Breast epithelium (tissue), 4 donors: ENCODE measurements at regions not wholly inside any gene's neighbourhood (a gene's known extent, or its start where the extent isn't known, plus 50 kb on each side); places are given as distances from the start of the nearest gene placed in this dataset.

Experiments
- DNase-seq, 2 donors: peaks; one replicate each; pipeline ENCODE4 v3.0.0-alpha.2; 2019; ENCODE audit warnings: low spot score in 2 of 2
- H3K27ac ChIP-seq, 2 donors: fragments of 200-600 bp; sonication (generic) in 1 of 2; one replicate each; pipeline ENCODE4 v1.5.1; 2016 to 2019; ENCODE audit warnings: mild to moderate bottlenecking in 1 of 2
- H3K27me3 ChIP-seq, 2 donors: fragments of 200-600 bp; sonication (generic) in 1 of 2; one replicate each; pipeline versions ENCODE4 v1.5.1 to v1.6.0; 2017 to 2019; ENCODE audit warnings: control low read depth in 1 of 2, mild to moderate bottlenecking in 1 of 2
- H3K36me3 ChIP-seq: fragments of 200-600 bp; one replicate; pipeline ENCODE4 v1.5.1; 2019
- H3K4me1 ChIP-seq, 2 donors: fragments of 200-600 bp; sonication (generic); one replicate each; pipeline ENCODE4 v1.5.1; 2016 to 2019; ENCODE audit warnings: control low read depth in 1 of 2
- H3K4me3 ChIP-seq, 3 donors: fragments of 200-600 bp; sonication (generic); 1 replicate in 2 of 3; 2 replicates in 1 of 3; pipeline ENCODE4 v1.5.1; 2016 to 2019; ENCODE audit warnings: mild to moderate bottlenecking in 3 of 3, moderate library complexity in 2 of 3
- H3K9me3 ChIP-seq, 2 donors: fragments of 200-600 bp; sonication (generic) in 1 of 2; one replicate each; pipeline ENCODE4 v1.5.1; 2016 to 2019; ENCODE audit warnings: control low read depth in 1 of 2
- POLR2A ChIP-seq: fragments of 450-650 bp; IDR thresholded peaks from one replicate; pipeline ENCODE4 v1.6.1; 2016; ENCODE audit warnings: antibody characterized with exemption, mild to moderate bottlenecking, moderate library complexity
- POLR2AphosphoS5 ChIP-seq, 3 donors: sonication (generic); formaldehyde crosslinking; IDR thresholded peaks; one replicate each; pipeline ENCODE4 v1.6.1; 2017; ENCODE audit warnings: antibody characterized with exemption in 3 of 3
- intact Hi-C: fragments of 100-400 bp; cut with DNase I; formaldehyde crosslinking; loops from one replicate; pipeline ENCODE4 v1.15.1; 2023; ENCODE audit warnings: low total_unique reads
- TF ChIP-seq, protein P1 (sequence below), 3 donors: fragments of 450-650 bp; IDR thresholded peaks; one replicate each; pipeline ENCODE4 v1.5.1; 2016 to 2017; ENCODE audit warnings: antibody characterized with exemption in 3 of 3, mild to moderate bottlenecking in 3 of 3, moderate library complexity in 3 of 3

DNA sequence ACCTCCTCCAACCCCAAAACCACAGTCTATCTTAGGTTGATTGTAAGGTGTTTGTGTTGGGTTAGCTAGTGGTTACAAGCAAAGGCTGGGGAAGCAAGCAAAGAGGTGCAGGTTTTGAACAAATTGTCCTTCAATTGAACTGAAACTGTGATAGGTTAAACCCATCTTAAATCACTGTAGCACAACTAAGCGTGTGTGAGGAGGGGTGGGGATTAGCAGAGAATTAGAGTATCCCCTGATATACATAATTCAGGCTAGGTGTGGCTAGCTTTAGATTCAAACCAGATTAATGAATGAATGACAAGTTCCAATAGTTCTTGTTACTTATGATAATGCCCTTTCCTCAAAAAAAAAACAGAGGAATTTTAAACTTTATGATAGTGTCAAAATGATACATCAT is 191.0 kb upstream of the POF1B start:
- Histone ChIP-seq H3K27me3 (peaks cover 0 to 32% of the 10 kb centered on the region in 2 donors), H3K4me3 (no peak overlapping the region), H3K4me1 (no peaks in the 10 kb centered on the region), H3K9me3 (no peaks in the 10 kb centered on the region), H3K36me3 (no peaks in the 10 kb centered on the region), H3K27ac (no peak overlapping the region)
- no peak for TF ChIP-seq POLR2AphosphoS5 (IDR thresholded peaks at IDR 0.05)
- TF ChIP-seq POLR2A = no peak
- TF ChIP-seq, protein P1, sequence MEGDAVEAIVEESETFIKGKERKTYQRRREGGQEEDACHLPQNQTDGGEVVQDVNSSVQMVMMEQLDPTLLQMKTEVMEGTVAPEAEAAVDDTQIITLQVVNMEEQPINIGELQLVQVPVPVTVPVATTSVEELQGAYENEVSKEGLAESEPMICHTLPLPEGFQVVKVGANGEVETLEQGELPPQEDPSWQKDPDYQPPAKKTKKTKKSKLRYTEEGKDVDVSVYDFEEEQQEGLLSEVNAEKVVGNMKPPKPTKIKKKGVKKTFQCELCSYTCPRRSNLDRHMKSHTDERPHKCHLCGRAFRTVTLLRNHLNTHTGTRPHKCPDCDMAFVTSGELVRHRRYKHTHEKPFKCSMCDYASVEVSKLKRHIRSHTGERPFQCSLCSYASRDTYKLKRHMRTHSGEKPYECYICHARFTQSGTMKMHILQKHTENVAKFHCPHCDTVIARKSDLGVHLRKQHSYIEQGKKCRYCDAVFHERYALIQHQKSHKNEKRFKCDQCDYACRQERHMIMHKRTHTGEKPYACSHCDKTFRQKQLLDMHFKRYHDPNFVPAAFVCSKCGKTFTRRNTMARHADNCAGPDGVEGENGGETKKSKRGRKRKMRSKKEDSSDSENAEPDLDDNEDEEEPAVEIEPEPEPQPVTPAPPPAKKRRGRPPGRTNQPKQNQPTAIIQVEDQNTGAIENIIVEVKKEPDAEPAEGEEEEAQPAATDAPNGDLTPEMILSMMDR (IDR thresholded peaks at IDR 0.05) = no peak
- DNase-seq = no peak
- intact Hi-C loops = no loop called here

DNA sequence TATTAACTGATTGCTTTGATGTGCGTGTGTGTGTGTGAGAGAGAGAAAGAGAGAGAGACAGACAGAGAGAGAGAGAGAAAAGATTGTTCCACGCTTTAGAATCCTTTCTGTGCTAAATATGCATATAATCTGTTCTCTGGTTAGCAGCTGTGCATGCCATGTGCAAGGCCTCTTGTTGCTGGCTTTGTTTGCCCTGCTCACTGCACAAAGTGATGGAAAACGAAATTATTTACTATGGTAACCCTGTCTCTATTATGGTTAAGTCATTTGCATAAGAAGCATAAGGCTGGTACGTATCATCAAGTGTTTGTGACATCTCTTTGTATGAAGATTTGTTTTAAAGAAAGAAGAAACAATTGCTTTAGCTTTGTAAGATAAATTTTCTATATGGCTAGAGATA is 190.2 kb upstream of the POF1B start:
- TF ChIP-seq POLR2AphosphoS5 (IDR thresholded peaks at IDR 0.05) (no peak), POLR2A (no peak)
- TF ChIP-seq, protein P1 (IDR thresholded peaks at IDR 0.05) = no peak
- Histone ChIP-seq H3K27me3 (peaks cover 0 to 26% of the 10 kb centered on the region in 2 donors), H3K36me3 (no peaks in the 10 kb centered on the region), H3K4me3 (no peak overlapping the region), H3K27ac (no peak overlapping the region), H3K9me3 (no peaks in the 10 kb centered on the region), H3K4me1 (no peaks in the 10 kb centered on the region)
- intact Hi-C loops = no loop called here
- no peak for DNase-seq

DNA sequence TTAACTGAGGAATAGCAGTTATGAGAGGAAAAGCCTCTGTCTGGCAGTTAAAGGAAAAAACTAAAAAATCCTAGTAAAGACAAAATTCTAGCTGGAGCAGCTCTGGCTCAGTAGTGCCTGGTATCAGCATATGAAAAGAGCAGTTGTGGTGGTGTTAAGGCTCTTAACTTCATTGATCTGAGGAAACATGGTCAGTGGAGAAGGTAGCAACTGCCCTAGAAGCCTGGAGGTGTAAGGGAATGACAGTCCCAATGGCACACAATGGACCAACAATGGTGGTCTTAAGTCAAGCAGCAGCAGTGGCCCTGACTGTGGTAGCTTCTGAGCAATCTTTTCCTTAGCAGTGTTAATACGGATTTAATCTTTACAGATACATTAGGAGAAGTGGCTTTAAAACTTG is 189.6 kb upstream of the POF1B start:
- no peak overlapping the region for H3K4me3 ChIP-seq
- H3K9me3 ChIP-seq = no peaks in the 10 kb centered on the region
- no peaks in the 10 kb centered on the region for H3K4me1 ChIP-seq
- H3K27me3 ChIP-seq = peaks cover 0 to 23% of the 10 kb centered on the region in 2 donors
- TF ChIP-seq POLR2A (no peak), POLR2AphosphoS5 (IDR thresholded peaks at IDR 0.05) (no peak)
- TF ChIP-seq, protein P1 (IDR thresholded peaks at IDR 0.05) = no peak
- intact Hi-C loops = no loop called here
- H3K27ac ChIP-seq = no peak overlapping the region
- no peak for DNase-seq
- H3K36me3 ChIP-seq = no peaks in the 10 kb centered on the region

DNA sequence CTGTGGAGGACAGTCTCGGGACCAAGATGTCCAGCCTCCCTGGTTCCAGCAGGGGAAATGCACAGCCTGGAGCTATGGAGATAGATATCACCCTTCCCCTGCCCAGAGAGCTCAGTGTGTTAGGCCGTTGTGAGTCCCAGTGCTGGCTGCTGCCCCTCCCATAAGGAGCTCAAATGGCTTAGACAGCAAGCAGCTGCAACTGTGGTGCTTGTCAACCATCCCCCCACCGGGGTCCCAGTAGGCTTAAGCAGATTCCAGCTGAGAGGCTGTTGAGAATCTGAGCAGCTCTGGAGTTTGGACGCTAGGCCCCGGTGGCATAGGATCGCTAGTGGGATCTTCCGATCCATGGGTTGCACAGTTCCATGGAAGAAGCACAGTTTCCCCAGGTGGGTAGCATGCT is 181.8 kb upstream of the POF1B start:
- intact Hi-C loops = no loop called here
- H3K4me3 ChIP-seq = no peak overlapping the region
- no peak for DNase-seq

DNA sequence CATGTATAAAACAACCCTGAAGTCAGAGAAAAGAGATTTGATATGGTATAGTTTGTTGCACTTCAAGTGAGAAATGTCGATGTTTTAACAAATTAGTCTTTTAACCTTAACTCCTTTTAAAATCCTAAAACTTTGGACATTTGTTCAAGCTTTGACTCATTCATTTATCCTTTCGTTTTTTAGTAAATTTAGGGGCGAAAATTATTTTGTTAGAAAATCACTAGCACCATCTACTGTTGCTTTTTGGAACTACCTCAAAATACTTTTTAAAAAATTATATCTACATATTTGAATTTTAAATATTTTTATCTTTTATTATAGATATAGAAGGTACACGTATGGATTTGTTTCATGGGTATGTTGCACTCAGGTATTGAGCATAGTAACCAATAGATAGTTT is 165.1 kb upstream of the POF1B start:
- no peak for TF ChIP-seq POLR2A
- TF ChIP-seq, protein P1 (IDR thresholded peaks at IDR 0.05) = peak in 1 of 3 donors; percentile 25

More for the DNA sequence above, 181.8 kb upstream of the POF1B start:
- TF ChIP-seq, protein P1 (IDR thresholded peaks at IDR 0.05) = no peak
- TF ChIP-seq POLR2A (no peak), POLR2AphosphoS5 (IDR thresholded peaks at IDR 0.05) (no peak)
- Histone ChIP-seq H3K27ac (no peak overlapping the region), H3K4me1 (no peaks in the 10 kb centered on the region), H3K27me3 (peaks cover 0 to 7% of the 10 kb centered on the region in 2 donors), H3K36me3 (no peaks in the 10 kb centered on the region), H3K9me3 (peaks cover 0 to 4% of the 10 kb centered on the region in 2 donors)

More for the DNA sequence above, 165.1 kb upstream of the POF1B start:
- H3K4me1 ChIP-seq = no peaks in the 10 kb centered on the region
- DNase-seq = no peak
- no peak overlapping the region for H3K27ac ChIP-seq
- intact Hi-C loops = no loop called here
- no peaks in the 10 kb centered on the region for H3K36me3 ChIP-seq
- H3K9me3 ChIP-seq = no peaks in the 10 kb centered on the region
- no peak overlapping the region for H3K4me3 ChIP-seq
- H3K27me3 ChIP-seq = peaks cover 0 to 13% of the 10 kb centered on the region in 2 donors
